ACC112 (cell line): ENCODE measurements at regions not wholly inside any gene's neighbourhood (a gene's known extent, or its start where the extent isn't known, plus 50 kb on each side); places are given as distances from the start of the nearest gene placed in this dataset.

Experiments
- H2AFZ ChIP-seq: fragments of 200-600 bp; sonication (generic); one replicate; pipeline ENCODE4 v1.6.0; 2017; ENCODE audit warnings: antibody characterized with exemption, low read length; ENCODE audit not compliant: unreplicated experiment
- H3K27ac ChIP-seq: fragments of 200-600 bp; sonication (generic); 2 replicates; pipeline ENCODE4 v1.5.1; 2014; ENCODE audit warnings: low read depth, mild to moderate bottlenecking, antibody characterized with exemption, low read length, moderate library complexity
- H3K27me3 ChIP-seq: fragments of 200-600 bp; sonication (generic); 2 replicates; pipeline ENCODE4 v1.6.1; 2014; ENCODE audit warnings: mild to moderate bottlenecking, antibody characterized with exemption, low read length, moderate library complexity, mixed read lengths; ENCODE audit not compliant: insufficient read depth
- H3K36me3 ChIP-seq: fragments of 200-600 bp; sonication (generic); 2 replicates; pipeline ENCODE4 v1.6.1; 2016; ENCODE audit warnings: mild to moderate bottlenecking, antibody characterized with exemption, low read length, moderate library complexity, mixed read lengths; ENCODE audit not compliant: insufficient read depth
- H3K4me1 ChIP-seq: fragments of 200-600 bp; sonication (generic); one replicate; pipeline ENCODE4 v1.6.1; 2016; ENCODE audit warnings: low read length, mixed read lengths; ENCODE audit not compliant: insufficient read depth, unreplicated experiment, control insufficient read depth
- H3K4me3 ChIP-seq: fragments of 200-600 bp; sonication (generic); 2 replicates; pipeline ENCODE4 v1.5.1; 2014; ENCODE audit warnings: mild to moderate bottlenecking, low read depth, low read length
- H3K79me2 ChIP-seq: fragments of 200-600 bp; sonication (generic); one replicate; pipeline ENCODE4 v1.6.0; 2016; ENCODE audit warnings: low read length; ENCODE audit not compliant: control insufficient read depth, unreplicated experiment, insufficient read depth

- Histone ChIP-seq H3K4me1 (no peaks in the 10 kb centered on the region), H3K36me3 (no peaks in the 10 kb centered on the region), H3K27me3 (0 out of 2 replicates have a peak, but pooled peaks cover 3% of the 10 kb centered on the region), H2AFZ (no peak overlapping the region), H3K79me2 (no peaks in the 10 kb centered on the region), H3K27ac (no peak overlapping the region), H3K4me3 (no peak overlapping the region)
These were observed 129.6 kb upstream of the POU2AF2 start for GRCh38 chr11:111115890-111116289.

GRCh38 chr11:111114091-111114490, 131.4 kb upstream of the POU2AF2 start:
- no peaks in the 10 kb centered on the region for H3K4me1 ChIP-seq
- H2AFZ ChIP-seq: no peak overlapping the region
- H3K27ac ChIP-seq: no peak overlapping the region
- H3K36me3 ChIP-seq: no peaks in the 10 kb centered on the region
- H3K4me3 ChIP-seq: no peak overlapping the region
- H3K79me2 ChIP-seq: no peaks in the 10 kb centered on the region
- H3K27me3 ChIP-seq: no peaks in the 10 kb centered on the region

- Histone ChIP-seq H3K4me3 (no peak overlapping the region), H2AFZ (no peak overlapping the region), H3K27me3 (no peaks in the 10 kb centered on the region), H3K79me2 (no peaks in the 10 kb centered on the region), H3K27ac (no peak overlapping the region), H3K36me3 (no peaks in the 10 kb centered on the region), H3K4me1 (no peaks in the 10 kb centered on the region)
These were observed 132.9 kb upstream of the POU2AF2 start for GRCh38 chr11:111112614-111113013.

- Histone ChIP-seq H3K4me1 (no peaks in the 10 kb centered on the region), H3K79me2 (no peaks in the 10 kb centered on the region), H3K4me3 (no peak overlapping the region), H3K27ac (no peak overlapping the region), H3K27me3 (no peaks in the 10 kb centered on the region), H3K36me3 (no peaks in the 10 kb centered on the region), H2AFZ (no peak overlapping the region)
These were observed 138.0 kb upstream of the POU2AF2 start for GRCh38 chr11:111107501-111107900.

- no peaks in the 10 kb centered on the region for H3K79me2 ChIP-seq
- H3K4me1 ChIP-seq: no peaks in the 10 kb centered on the region
- H3K27me3 ChIP-seq: no peaks in the 10 kb centered on the region
- H2AFZ ChIP-seq: no peak overlapping the region
- no peaks in the 10 kb centered on the region for H3K36me3 ChIP-seq
- no peak overlapping the region for H3K4me3 ChIP-seq
- H3K27ac ChIP-seq: no peak overlapping the region
These were observed 138.9 kb upstream of the POU2AF2 start for GRCh38 chr11:111106641-111107040.

GRCh38 chr11:111105566-111105965, 140.0 kb upstream of the POU2AF2 start:
- Histone ChIP-seq H3K27ac (no peak overlapping the region), H3K4me3 (no peak overlapping the region), H3K79me2 (no peaks in the 10 kb centered on the region), H3K36me3 (no peaks in the 10 kb centered on the region), H3K4me1 (no peaks in the 10 kb centered on the region), H3K27me3 (no peaks in the 10 kb centered on the region), H2AFZ (no peak overlapping the region)

GRCh38 chr11:111104185-111104584, 141.3 kb upstream of the POU2AF2 start:
- H3K36me3 ChIP-seq: no peaks in the 10 kb centered on the region
- no peak overlapping the region for H3K27ac ChIP-seq
- H3K27me3 ChIP-seq: no peaks in the 10 kb centered on the region
- no peaks in the 10 kb centered on the region for H3K4me1 ChIP-seq
- no peaks in the 10 kb centered on the region for H3K79me2 ChIP-seq
- no peak overlapping the region for H3K4me3 ChIP-seq
- H2AFZ ChIP-seq: no peak overlapping the region

- no peak overlapping the region for H3K4me3 ChIP-seq
- H3K4me1 ChIP-seq: no peaks in the 10 kb centered on the region
- no peak overlapping the region for H2AFZ ChIP-seq
- H3K36me3 ChIP-seq: no peaks in the 10 kb centered on the region
- no peaks in the 10 kb centered on the region for H3K27me3 ChIP-seq
- no peak overlapping the region for H3K27ac ChIP-seq
- no peaks in the 10 kb centered on the region for H3K79me2 ChIP-seq
These were observed 143.6 kb upstream of the POU2AF2 start for GRCh38 chr11:111101881-111102280.

- no peaks in the 10 kb centered on the region for H3K36me3 ChIP-seq
- H2AFZ ChIP-seq: no peak overlapping the region
- no peaks in the 10 kb centered on the region for H3K4me1 ChIP-seq
- H3K79me2 ChIP-seq: no peaks in the 10 kb centered on the region
- no peak overlapping the region for H3K4me3 ChIP-seq
- H3K27ac ChIP-seq: no peak overlapping the region
- no peaks in the 10 kb centered on the region for H3K27me3 ChIP-seq
These were observed 146.4 kb upstream of the POU2AF2 start for GRCh38 chr11:111099028-111099713.

GRCh38 chr11:111098091-111098490, 147.4 kb upstream of the POU2AF2 start:
- no peaks in the 10 kb centered on the region for H3K4me1 ChIP-seq
- no peak overlapping the region for H3K4me3 ChIP-seq
- H3K27me3 ChIP-seq: no peaks in the 10 kb centered on the region
- no peak overlapping the region for H3K27ac ChIP-seq
- no peaks in the 10 kb centered on the region for H3K36me3 ChIP-seq
- no peak overlapping the region for H2AFZ ChIP-seq
- H3K79me2 ChIP-seq: no peaks in the 10 kb centered on the region

- peak overlapping the region; percentile 73 for H3K4me3 ChIP-seq
- peak overlapping the region; percentile 87 for H2AFZ ChIP-seq
- H3K27ac ChIP-seq: no peak overlapping the region
- H3K4me1 ChIP-seq: no peaks in the 10 kb centered on the region
- no peaks in the 10 kb centered on the region for H3K36me3 ChIP-seq
- no peaks in the 10 kb centered on the region for H3K27me3 ChIP-seq
- no peaks in the 10 kb centered on the region for H3K79me2 ChIP-seq
These were observed 148.3 kb upstream of the POU2AF2 start for GRCh38 chr11:111097191-111097590.
